ENCODE measurements at regions not wholly inside any gene's neighbourhood (a gene's known extent, or its start where the extent isn't known, plus 50 kb on each side); places are given as distances from the start of the nearest gene placed in this dataset.
"Not testable (repeated sequence)": the region's sequence is repeated elsewhere in the genome, so short reads cannot be mapped to it uniquely, and the experiment has no call there.

DNA sequence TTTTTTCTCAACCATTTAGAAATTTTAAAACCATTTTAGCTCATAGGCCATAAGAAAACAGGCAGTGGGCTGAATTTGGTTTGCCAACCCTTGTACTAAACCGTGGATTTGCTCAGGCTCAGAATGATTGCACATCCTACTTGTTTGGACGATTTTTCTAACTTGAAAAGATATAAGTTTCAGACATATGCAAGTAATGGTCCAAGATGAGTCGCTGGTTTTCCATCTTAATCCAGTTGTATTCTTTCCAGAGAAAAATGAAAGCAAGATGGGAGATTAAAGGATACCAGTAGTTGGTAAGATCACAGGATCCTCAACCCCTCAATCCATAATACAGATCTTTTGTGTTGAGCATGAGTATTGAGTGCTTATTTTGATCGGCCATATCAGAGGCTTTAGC, 250.9 kb downstream of the TINAG start:
- H3K36me3 ChIP-seq (ENCODE audit: low read depth), result no peaks in the 10 kb centered on the region
- H3K9me3 ChIP-seq, result no peaks in the 10 kb centered on the region
- no peak for ATAC-seq
- TF ChIP-seq, protein P1, sequence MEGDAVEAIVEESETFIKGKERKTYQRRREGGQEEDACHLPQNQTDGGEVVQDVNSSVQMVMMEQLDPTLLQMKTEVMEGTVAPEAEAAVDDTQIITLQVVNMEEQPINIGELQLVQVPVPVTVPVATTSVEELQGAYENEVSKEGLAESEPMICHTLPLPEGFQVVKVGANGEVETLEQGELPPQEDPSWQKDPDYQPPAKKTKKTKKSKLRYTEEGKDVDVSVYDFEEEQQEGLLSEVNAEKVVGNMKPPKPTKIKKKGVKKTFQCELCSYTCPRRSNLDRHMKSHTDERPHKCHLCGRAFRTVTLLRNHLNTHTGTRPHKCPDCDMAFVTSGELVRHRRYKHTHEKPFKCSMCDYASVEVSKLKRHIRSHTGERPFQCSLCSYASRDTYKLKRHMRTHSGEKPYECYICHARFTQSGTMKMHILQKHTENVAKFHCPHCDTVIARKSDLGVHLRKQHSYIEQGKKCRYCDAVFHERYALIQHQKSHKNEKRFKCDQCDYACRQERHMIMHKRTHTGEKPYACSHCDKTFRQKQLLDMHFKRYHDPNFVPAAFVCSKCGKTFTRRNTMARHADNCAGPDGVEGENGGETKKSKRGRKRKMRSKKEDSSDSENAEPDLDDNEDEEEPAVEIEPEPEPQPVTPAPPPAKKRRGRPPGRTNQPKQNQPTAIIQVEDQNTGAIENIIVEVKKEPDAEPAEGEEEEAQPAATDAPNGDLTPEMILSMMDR (IDR thresholded peaks at IDR 0.05), result no peak
- no peaks in the 10 kb centered on the region for H3K4me1 ChIP-seq (ENCODE audit: low read depth)
- no peak overlapping the region for H3K4me3 ChIP-seq
- intact Hi-C loops (cut with DNase I, micrococcal nuclease), result no loop called here
- DNase-seq, result no peak

DNA sequence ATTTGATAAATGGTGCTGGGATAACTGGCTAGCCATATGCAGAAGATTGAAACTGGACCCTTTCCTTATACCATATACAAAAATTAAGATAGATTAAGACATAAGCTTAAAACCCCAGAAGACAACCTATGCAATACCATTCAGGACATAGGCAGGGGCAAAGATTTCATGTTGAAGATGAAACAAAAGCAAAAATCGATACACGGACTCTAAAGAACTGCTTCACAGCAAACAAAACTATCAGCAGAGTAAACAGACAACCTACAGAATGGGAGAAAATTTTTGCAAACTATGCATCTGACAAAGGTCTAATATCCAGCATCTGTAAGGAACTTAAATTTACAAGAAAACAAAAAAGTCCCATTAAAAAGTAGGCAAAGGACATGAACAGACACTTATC, 255.9 kb downstream of the TINAG start:
- H3K9me3 ChIP-seq; H3K4me1 ChIP-seq (ENCODE audit: low read depth); H3K36me3 ChIP-seq (ENCODE audit: low read depth); H3K4me3 ChIP-seq; intact Hi-C loops (cut with DNase I, micrococcal nuclease); DNase-seq; ATAC-seq: not testable (repeated sequence)

DNA sequence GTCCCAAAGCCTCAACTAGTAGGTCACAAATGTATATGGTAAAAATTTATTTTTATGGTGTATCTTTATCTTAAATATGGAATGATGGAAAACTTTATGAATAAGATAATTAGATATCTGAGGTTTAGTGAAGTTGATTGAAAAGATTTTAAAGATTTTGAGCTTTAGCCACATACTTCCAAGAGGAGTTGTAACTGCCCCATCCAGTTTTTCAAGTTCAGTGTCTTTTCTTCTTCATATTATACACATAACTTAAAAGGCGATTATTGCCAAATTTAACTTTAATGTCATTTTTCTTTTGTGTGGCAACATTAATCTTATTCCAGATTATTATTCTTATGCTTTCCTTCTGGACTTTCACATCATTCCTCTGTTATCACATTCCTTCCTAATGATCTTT, 266.4 kb downstream of the TINAG start:
- Histone ChIP-seq H3K4me3 (no peak overlapping the region), H3K4me1 (ENCODE audit: low read depth) (no peaks in the 10 kb centered on the region), H3K9me3 (no peaks in the 10 kb centered on the region), H3K36me3 (ENCODE audit: low read depth) (no peaks in the 10 kb centered on the region)
- DNase-seq (no peak), ATAC-seq (no peak)
- intact Hi-C loops (cut with DNase I, micrococcal nuclease), result no loop called here
- TF ChIP-seq, protein P1 (IDR thresholded peaks at IDR 0.05), result no peak

DNA sequence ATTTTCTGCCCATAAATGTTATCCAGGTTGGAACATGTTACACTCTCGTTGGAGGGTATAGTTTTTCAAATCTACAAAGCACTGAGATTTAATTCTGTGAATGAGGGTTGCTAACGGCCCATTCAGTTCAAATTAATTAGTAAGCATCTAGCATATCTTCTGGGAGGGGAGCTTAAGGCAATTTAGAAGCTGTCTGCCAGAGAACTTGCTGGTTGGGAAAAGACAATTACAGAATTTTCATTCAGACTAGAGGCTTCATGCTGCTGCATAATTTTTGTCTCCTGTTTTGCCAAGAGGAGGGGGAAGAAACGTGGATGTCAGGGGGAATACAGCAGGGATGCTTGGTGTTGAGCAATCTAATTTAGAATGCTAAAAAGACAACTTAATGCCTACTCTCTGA, 268.3 kb upstream of the FAM83B start:
- no peak for DNase-seq
- intact Hi-C loops (cut with DNase I, micrococcal nuclease), result no loop called here
- TF ChIP-seq, protein P1 (IDR thresholded peaks at IDR 0.05), result no peak

DNA sequence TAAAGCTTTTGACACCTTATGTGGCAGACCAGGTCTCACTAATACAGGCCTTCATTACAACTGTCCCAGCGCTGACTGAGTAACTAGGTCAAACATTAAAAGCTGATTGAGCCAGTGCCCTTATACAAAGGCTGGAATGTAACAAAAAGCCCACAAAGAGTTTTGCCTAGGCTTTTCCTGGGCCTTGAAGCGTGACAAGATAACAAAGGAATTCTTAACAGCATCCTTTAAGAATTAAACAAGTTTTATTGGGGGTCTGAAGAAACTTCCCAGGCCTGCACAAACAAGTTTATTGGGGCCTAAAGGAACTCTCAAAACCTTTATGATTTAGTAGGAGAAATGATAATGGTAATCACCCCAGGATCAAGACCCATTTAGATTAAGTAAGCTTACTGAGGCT, 267.6 kb upstream of the FAM83B start:
- H3K4me3 ChIP-seq, result no peak overlapping the region
- TF ChIP-seq, protein P1 (IDR thresholded peaks at IDR 0.05), result no peak
- H3K9me3 ChIP-seq, result no peaks in the 10 kb centered on the region
- H3K4me1 ChIP-seq (ENCODE audit: low read depth), result no peaks in the 10 kb centered on the region
- DNase-seq (no peak), ATAC-seq (no peak)
- intact Hi-C loops (cut with DNase I, micrococcal nuclease), result no loop called here
- no peaks in the 10 kb centered on the region for H3K36me3 ChIP-seq (ENCODE audit: low read depth)

More for the DNA sequence above, 268.3 kb upstream of the FAM83B start:
- ATAC-seq, result no peak
- H3K4me1 ChIP-seq (ENCODE audit: low read depth), result no peaks in the 10 kb centered on the region
- no peaks in the 10 kb centered on the region for H3K9me3 ChIP-seq
- H3K4me3 ChIP-seq, result no peak overlapping the region
- no peaks in the 10 kb centered on the region for H3K36me3 ChIP-seq (ENCODE audit: low read depth)

DNA sequence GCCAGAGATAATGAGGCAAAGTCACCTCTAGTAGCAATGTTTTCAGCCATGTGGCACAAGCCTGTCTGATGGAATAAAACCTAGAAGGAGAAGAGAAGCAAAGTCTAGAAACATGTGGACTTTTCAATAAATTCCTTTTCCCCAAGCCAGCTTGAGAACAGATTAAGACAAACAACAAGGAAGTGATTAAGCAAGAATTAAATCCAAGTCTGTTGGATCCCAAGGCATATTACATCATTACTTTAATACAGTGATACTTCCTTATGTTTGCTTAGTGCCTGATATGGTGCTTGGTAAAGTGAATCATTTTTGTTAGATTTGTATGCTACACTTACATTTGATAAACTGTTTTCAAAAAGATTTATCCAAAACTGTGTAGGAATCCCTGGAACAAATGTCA, 260.3 kb upstream of the FAM83B start:
- ATAC-seq (no peak), DNase-seq (no peak)
- Histone ChIP-seq H3K36me3 (ENCODE audit: low read depth) (no peaks in the 10 kb centered on the region), H3K4me1 (ENCODE audit: low read depth) (no peaks in the 10 kb centered on the region), H3K4me3 (no peak overlapping the region), H3K9me3 (no peaks in the 10 kb centered on the region)
- intact Hi-C loops (cut with DNase I, micrococcal nuclease), result no loop called here
- TF ChIP-seq, protein P1 (IDR thresholded peaks at IDR 0.05), result no peak

All from mucosa of descending colon (tissue), 3 donors.